ENCODE measurements at regions not wholly inside any gene's neighbourhood (a gene's known extent, or its start where the extent isn't known, plus 50 kb on each side); places are given as distances from the start of the nearest gene placed in this dataset.
"Not testable (repeated sequence)": the region's sequence is repeated elsewhere in the genome, so short reads cannot be mapped to it uniquely, and the experiment has no call there.

DNA sequence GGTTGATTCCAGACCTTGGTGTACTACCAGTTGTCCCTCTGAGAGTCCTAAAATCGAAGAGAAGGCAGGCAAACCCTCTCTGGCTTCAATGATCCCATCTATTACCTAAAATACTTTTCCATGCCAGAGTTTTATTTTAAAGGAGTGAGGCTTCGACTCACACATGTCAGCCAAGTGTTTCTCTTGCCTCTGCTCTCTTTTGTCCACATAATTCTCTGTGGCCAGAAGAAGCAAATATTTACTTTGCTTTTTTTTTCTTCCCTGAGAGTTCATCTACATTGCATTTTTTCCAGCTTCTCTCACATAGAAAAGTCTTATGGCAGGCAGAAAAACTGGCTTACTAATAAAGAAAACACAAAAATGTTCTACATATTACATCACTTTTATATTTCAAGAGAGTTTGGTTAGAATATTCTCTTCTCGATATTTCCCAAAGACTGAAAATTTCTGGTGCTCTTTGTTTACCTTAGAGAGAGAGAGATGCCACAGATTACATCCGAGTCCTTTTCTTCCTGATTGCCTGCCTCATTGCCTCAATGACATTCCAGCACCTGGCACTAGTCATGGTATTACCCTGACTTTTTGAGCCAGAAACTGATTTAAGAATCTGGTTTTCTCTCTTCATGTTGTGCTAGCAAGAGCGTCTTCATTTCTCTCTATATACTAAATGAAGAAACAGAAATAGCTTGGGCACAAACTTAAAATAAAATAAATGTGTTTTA, 170.3 kb upstream of the FAM174A start:
- H3K4me1 ChIP-seq; H3K36me3 ChIP-seq; DNase-seq (ENCODE audit: low spot score); H3K27me3 ChIP-seq; H3K4me3 ChIP-seq; H3K27ac ChIP-seq; H3K9me3 ChIP-seq: not testable (repeated sequence)

DNA sequence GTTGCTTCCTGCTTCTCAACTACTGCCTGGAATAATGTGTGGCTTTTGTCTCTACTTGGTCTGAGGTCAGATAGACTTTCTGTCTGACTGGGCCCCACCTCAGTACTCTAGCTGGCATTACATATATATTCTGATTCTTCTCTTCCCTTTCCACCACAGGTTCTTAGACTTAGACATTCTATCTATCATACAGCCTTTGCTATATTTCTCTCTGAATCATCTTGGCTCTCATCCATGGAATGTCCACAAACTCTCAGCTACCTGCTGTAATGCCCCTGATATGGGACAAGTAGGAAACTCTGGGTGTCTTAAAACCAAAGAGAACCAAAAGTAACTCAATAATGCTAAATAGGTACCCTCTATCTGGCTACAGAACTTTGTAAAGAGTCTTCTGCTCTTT, 170.8 kb upstream of the FAM174A start:
- H3K27ac ChIP-seq; DNase-seq (ENCODE audit: low spot score); H3K9me3 ChIP-seq; H3K27me3 ChIP-seq; H3K4me1 ChIP-seq; H3K4me3 ChIP-seq; H3K36me3 ChIP-seq: not testable (repeated sequence)

DNA sequence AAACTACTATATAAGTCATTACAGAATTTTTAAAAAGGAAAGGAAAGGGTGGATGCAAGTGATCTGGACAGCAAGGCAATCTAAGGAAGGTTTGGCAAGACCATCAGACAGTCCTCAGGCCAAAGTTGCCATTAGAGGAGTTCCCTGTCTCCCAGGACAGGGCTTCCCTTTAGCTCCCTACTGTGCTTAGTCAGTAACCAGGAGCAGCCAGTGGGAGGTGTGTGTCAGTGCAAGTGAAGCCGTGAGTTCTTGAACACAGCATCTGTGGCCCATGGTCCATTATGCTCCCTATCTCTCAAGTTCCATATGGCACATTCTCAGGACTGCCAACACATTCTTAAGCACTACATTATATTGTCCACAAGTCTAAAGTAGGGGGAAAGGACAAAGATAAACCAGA, 175.2 kb upstream of the FAM174A start:
- H3K4me3 ChIP-seq; H3K27ac ChIP-seq; H3K36me3 ChIP-seq; H3K9me3 ChIP-seq; H3K27me3 ChIP-seq; H3K4me1 ChIP-seq; DNase-seq (ENCODE audit: low spot score): not testable (repeated sequence)

DNA sequence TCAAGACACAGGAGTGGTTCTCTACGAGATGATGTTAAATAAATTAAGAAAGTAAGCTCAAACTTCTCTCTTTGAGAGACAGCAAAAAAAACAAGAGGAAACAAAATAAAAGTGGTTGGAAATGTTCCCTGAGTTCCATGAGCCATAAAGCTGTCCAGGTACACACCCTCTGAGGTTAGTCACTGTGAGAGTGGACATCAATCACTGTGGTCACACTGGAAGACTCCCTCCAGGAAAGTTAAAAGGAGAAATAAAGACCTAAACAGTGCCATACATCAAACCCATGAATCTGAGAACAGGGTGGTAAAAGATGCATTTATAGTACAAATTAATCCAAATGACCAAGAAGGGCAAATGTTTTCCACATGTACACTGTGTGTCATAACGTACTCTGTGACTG, 188.9 kb upstream of the FAM174A start:
- H3K4me3 ChIP-seq; H3K9me3 ChIP-seq; H3K27me3 ChIP-seq; H3K36me3 ChIP-seq; H3K27ac ChIP-seq; DNase-seq (ENCODE audit: low spot score); H3K4me1 ChIP-seq: not testable (repeated sequence)

DNA sequence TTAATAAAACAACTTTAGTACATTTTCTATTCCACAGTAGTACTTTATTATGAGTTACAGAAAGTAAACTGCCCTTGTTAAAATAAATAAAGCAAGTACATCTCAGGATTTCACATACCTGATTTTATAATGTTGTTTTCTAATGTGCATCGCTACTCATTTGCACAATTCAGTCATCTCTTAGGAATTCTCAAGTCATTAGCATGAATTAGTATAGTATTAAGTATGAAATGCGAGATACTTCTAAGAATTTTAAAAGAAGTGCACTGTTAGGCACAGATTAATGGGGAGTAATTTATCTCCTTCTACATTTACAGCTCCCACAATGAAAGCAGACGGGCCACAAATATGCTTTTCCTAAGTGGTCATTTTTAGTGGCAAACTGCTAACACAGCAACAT, 193.7 kb upstream of the FAM174A start:
- H3K4me3 ChIP-seq; H3K36me3 ChIP-seq; H3K27ac ChIP-seq; H3K4me1 ChIP-seq; H3K9me3 ChIP-seq; DNase-seq (ENCODE audit: low spot score); H3K27me3 ChIP-seq: not testable (repeated sequence)

DNA sequence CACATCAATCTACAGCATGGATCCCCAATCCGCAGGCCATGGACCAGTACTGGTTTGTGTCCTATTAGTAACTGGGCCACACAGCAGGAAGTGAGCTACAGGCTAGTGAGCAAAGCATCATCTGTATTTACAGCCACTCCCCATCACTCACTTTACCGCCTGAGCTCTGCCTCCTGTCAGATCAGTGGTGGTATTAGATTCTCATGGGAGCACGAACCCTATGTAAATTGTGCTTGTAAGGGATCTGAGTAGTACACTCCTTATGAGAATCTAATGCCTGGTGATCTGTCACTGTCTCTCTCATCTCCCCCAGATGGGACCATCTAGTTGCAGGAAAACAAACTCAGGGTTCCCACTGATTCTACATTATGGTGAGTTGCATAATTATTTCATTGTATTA, 212.7 kb upstream of the FAM174A start:
- no peaks in the 10 kb centered on the region for H3K9me3 ChIP-seq
- no peaks in the 10 kb centered on the region for H3K27me3 ChIP-seq
- no peak overlapping the region for H3K4me3 ChIP-seq
- TF ChIP-seq, protein P1, sequence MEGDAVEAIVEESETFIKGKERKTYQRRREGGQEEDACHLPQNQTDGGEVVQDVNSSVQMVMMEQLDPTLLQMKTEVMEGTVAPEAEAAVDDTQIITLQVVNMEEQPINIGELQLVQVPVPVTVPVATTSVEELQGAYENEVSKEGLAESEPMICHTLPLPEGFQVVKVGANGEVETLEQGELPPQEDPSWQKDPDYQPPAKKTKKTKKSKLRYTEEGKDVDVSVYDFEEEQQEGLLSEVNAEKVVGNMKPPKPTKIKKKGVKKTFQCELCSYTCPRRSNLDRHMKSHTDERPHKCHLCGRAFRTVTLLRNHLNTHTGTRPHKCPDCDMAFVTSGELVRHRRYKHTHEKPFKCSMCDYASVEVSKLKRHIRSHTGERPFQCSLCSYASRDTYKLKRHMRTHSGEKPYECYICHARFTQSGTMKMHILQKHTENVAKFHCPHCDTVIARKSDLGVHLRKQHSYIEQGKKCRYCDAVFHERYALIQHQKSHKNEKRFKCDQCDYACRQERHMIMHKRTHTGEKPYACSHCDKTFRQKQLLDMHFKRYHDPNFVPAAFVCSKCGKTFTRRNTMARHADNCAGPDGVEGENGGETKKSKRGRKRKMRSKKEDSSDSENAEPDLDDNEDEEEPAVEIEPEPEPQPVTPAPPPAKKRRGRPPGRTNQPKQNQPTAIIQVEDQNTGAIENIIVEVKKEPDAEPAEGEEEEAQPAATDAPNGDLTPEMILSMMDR (IDR thresholded peaks at IDR 0.05) = no peak
- no peaks in the 10 kb centered on the region for H3K36me3 ChIP-seq
- H3K4me1 ChIP-seq = no peaks in the 10 kb centered on the region
- DNase-seq (ENCODE audit: low spot score) = no peak
- H3K27ac ChIP-seq = no peak overlapping the region

DNA sequence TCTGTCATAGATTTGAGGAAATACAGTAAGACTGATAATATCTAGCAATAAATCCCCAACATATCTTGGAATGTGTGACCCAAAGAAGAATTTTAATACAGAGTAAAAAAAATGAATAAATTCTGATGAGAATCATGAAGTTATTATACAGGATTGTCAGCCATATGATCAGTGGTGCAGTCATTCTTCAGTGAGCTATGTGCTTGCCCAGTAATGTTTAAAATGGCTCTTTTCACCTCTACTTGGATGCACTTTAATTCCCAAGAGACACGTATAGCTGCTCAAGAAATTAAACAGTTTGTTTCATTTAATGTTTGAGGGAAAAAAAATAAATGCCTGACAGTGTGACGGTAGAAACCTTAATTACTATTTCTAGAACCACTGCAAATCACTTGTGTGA, 215.3 kb upstream of the FAM174A start:
- no peak overlapping the region for H3K4me3 ChIP-seq
- H3K9me3 ChIP-seq = peaks cover 0 to 4% of the 10 kb centered on the region in 2 donors
- no peaks in the 10 kb centered on the region for H3K36me3 ChIP-seq
- no peaks in the 10 kb centered on the region for H3K4me1 ChIP-seq
- TF ChIP-seq, protein P1 (IDR thresholded peaks at IDR 0.05) = no peak
- no peaks in the 10 kb centered on the region for H3K27me3 ChIP-seq
- no peak for DNase-seq (ENCODE audit: low spot score)
- H3K27ac ChIP-seq = no peak overlapping the region

DNA sequence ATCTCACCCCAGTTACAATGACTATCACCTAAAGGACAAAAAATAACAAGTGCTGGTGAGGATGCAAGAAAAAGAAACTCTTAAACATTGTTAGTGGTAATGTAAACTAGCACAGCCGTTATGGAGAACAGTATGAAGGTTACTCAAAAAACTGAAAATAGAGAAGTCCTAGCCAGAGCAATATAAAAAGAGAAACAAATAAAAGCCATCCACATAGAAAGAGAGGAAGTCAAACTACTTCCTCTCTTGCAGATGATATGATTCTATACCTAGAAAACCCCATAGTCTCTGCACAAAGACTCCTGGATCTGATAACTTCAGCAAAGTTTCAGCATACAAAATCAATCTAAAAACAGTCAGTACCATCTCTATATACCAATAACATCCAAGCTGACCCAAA, 221.5 kb upstream of the FAM174A start:
- no peaks in the 10 kb centered on the region for H3K4me1 ChIP-seq
- peaks cover 0 to 8% of the 10 kb centered on the region in 2 donors for H3K9me3 ChIP-seq
- H3K4me3 ChIP-seq = no peak overlapping the region
- no peaks in the 10 kb centered on the region for H3K36me3 ChIP-seq
- TF ChIP-seq, protein P1 (IDR thresholded peaks at IDR 0.05) = no peak
- H3K27ac ChIP-seq = no peak overlapping the region
- H3K27me3 ChIP-seq = no peaks in the 10 kb centered on the region
- no peak for DNase-seq (ENCODE audit: low spot score)

Data from right atrium auricular region (tissue), 2 donors.